HG02642 (cell line): ENCODE measurements at regions not wholly inside any gene's neighbourhood (a gene's known extent, or its start where the extent isn't known, plus 50 kb on each side); places are given as distances from the start of the nearest gene placed in this dataset.

Source experiments
- ATAC-seq: cut with Tn5 transposase; IDR thresholded peaks from one replicate; pipeline ENCODE4 v1.9.1; 2021; ENCODE audit warnings: mild to moderate bottlenecking; ENCODE audit not compliant: unreplicated experiment, poor library complexity

DNA sequence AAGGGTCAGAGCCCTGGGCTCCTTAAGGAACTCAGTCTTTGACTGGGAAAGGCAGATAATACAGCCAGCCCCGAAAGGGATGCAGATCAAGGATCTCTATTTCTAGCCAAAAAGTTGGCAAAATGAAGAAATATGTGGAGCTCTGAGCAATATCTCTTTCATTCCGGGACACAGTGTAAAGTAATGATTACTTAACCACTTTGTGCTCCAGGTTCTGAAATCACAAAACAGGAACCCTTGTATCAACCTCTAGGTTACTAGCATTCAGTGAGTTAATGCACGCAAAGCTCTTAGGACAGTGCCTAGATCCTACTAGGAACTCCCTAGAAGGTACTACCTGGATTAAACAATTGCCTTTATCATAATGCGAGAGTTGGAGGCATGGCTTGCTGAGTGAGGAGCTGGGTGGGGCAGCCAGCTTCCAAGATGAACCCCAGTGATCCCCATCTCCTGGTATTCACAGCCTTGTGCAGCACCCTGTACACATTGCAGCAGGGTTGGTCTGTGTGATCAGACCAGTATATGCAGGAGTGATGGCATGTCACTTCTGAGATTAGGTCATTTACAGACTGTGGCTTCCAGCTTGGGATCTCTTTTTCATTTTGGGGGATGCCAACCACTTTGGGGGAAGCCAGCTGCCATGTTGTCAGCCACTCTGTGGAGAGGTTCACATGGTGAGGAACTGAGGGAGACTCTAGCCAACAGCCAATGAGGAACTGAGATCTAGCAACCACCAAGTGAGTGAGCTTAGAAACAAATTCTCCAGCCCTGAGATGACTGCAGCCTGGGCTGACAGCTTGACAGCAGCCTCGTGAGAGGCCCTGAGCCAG lies 103.1 kb upstream of the SLC44A1 start:
- peak; percentile 82 for ATAC-seq

DNA sequence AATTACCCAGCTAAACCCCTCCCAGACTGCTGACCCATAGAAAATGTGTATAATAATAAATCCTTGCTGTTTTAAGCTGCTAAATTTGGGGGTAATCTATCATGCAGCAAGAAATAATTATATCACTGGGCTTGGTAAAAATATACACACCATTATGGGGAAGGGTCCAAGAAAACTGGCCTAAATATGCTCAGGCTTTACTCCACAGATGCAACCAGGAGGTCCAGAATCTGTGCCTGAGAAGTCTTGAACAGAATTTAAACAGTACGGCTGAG lies 102.5 kb upstream of the SLC44A1 start:
- no peak for ATAC-seq

DNA sequence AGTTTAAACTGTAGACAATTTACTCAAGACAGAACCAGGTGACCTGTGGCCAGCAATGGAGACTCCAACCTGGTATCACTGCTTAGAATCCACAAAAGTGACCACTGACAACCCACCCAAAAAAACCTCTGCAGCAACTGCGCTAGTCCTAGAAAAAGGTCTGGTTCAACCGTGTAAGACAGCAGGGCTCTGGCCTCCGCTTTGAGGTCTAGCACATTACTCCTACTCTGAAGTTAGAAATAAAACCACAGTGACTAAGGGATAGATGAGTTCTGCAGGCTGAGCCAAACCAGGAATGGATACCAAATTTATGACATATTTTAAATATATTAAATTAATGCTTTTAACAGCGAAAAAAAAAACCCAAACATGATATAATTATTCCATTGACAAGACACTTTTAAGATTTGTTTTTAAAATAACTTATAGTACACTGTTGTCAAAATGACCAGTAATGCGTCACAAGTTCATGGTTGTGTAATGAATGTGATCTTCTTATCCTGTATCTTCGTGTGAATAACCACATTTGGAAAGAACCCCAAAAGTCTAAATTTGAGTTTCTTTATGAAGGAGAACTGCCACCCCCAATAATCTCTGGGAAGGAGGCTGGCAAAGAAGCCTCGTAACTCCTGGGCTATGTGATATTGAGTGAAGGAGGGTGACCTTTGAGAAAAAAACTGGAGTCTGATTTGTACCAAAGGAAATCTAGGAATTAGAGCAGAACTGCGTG lies 101.9 kb upstream of the SLC44A1 start:
- ATAC-seq: no peak

DNA sequence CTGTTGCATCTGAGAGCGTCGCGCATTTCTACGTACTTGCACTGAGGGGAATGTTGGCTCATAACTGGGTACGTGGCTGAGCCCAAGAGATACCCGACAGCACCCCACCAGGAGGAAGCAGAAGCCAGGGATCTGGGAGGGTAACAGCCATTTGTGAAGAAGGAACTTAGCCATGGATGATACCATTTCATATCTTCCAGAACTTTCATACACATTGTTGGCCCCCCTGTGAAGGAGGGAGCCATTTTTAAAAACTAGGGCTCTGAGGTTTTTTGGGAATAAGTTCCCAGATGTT lies 101.4 kb upstream of the SLC44A1 start:
- ATAC-seq: no peak

DNA sequence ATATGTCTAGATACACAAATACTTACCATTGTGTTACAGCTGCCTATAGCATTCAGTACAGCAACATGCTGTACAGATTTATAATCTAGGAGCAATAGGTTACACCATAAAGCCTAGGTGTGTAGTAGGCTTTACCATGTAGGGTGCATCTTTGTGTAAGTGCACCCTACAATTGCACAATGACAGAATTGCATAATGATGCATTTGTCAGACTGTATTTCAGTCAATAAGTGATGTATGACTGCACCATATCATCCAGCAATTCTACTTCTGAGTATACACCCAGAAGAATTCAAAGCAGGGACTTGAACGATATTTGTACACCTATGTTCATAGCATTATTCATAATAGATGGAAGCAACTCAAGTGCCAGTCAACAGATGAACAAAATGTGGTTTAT lies 100.4 kb upstream of the SLC44A1 start:
- ATAC-seq: no peak

DNA sequence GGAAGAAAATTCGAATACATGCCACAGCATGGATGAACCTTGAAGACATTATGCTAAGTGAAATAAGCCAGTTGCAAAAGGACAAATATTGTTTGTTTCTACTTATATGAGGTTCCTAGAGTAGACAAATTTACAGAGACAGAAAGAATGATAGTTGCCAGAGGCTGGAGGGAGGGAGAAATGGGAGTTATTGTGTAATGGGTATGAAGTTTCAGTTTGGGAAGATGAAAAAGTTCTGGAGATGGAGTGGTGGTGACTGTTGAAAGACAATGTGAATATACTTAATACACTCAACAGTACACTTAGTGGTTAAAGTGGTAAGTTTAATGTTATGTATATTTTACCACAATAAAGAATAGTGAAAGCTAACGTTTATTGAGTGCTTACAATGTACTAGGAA lies 99.6 kb upstream of the SLC44A1 start:
- no peak for ATAC-seq

DNA sequence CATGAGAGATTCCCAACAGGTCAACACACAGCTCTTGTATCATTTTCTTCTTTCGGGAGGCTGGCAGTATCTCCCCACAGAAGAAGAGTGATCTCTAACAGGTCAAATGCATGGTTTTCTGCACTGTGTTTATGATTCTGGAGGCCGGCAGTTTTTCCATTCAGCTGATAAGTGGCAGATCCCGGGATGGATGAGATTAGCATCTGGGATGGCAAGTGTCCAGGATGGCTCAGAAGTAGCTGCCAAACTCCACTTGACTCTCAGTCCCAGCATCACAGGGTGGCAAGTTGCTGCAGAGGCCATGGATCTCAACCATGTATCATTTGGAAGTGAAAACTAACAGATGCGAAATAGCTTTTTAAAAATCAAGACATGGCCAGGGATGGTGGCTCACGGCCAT lies 97.8 kb upstream of the SLC44A1 start:
- no peak for ATAC-seq

DNA sequence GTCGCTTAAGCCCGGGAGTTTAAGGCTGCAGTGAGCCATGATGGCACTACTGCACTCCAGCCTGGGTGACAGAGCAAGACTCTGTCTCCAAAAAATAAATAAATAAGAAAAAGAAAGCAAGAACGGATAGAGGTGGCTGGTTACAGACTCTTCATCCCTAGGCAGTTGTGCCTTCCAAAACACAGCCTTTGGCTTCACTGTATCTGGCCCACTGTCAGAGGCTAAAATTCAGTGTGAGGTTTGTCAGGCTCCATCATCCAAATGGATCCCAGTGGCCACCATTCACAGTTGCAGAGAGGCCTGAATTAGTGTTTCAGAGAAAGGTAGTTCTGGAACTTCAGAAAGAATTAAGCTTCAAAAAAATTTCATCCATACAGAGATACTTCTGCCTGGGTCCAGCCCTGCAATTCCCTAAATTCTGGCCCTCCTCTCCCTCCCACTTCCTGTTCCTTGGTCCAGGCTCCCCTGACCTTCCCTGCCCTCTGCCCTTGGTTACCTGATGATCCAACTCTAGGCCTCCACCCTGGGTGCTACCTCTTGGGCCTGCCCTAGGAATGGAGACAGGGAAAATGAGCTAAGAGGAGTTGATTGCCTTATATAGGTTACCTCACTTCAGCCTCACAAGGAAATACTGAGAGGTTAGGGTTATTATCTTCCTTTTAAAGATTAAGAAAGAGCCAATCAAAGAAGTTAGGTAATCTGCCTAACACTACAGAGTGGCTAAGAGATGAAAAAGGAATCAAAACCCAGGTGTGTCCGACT lies 97.2 kb upstream of the SLC44A1 start:
- ATAC-seq: no peak

DNA sequence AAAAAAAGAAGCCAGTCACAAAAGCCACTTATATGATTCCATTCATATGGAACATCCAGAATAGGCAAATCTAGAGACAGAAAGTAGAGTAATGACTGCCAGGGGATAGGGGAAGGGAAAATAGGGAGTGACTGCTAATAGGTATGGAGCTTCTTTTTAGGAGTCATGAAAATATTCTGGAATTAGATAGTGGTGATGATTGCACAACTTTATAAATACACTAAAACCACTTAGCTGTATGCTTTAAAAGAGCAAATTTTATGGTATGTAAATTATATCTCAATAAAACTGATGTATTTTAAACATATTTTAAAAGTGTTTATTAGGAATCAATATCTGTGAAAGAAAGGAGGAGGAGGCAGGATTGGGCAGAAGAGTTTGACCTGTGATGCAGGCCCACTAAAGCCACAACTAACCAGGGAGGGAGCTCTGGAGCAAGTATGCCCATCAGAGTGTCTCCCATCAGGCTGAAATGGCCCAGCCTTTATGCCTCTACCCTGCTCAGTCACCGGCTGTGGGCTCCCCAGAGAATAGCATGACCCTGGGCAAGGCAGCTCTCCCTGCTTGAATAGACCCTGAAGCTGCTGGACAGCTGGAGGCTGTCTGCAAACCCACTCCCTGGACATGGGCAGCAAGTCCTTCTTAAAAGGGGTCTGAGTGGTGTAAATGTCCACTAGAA lies 96.0 kb upstream of the SLC44A1 start:
- ATAC-seq: no peak

DNA sequence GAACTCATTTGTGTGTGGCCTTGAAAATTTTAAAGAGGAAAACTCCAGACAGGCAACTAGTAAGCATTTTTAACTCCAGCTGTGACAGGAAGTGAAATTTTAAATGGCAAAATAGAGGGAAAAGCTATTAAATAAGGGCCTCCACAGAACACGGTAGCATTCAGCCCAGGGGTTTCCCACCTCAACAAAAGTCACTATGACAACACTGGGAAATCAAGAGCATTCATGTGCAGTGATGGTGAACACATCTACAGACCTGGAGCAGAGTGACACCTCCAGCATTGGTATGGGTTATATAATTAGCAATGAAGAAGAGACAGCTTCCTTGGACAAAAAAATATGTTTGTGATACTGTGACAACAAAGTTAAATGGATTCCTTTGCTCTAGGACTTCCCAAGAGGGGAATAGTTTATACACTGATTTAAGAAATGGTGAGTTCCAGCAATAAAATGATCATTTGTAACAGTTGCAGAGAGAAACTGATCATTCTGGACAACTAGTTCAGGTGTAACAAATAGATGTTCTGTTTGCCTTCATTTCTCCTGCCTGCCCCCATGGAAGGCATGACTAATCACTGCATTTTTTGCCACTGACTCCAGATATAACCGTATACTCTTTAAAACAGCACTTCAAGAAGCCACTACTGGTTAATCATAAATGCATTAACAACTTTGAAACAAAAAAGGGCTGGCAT lies 93.3 kb upstream of the SLC44A1 start:
- no peak for ATAC-seq

DNA sequence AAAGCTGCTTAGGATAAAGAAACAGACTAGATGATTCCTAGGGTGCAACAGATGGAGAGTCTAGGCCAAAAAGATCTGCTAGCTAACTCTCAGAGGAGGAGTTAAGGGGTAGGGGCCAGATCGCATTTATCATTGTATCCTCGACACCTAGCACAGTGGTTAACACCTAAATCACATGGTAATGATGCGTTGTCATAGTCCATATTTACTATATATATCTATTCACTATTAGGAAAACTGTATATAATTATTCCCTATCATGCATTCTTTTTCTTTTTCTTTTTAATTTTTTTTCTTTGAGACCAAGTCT lies 92.8 kb upstream of the SLC44A1 start:
- no peak for ATAC-seq

DNA sequence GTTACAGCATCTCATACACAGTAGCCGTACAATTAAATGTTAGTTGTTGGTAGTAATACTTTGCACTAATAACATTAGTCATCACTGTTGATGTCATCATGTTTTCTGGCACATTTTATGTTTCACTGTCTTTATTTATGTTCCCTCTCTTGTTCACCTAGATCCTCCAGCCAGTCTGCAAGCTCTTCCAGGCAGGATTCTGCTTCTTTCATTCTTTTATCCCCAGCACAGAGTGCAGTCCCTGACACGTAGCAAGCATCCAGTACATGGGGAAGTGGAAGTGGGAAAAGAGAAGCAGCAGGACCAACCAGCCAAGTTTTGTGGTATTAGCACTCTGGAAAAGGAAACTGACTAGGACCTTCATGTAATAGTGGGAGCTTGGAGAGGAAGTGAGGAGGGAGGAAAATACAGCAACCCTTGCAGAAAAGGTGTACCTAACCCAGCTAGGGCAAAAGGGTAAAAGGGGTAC lies 89.7 kb upstream of the SLC44A1 start:
- ATAC-seq: no peak

DNA sequence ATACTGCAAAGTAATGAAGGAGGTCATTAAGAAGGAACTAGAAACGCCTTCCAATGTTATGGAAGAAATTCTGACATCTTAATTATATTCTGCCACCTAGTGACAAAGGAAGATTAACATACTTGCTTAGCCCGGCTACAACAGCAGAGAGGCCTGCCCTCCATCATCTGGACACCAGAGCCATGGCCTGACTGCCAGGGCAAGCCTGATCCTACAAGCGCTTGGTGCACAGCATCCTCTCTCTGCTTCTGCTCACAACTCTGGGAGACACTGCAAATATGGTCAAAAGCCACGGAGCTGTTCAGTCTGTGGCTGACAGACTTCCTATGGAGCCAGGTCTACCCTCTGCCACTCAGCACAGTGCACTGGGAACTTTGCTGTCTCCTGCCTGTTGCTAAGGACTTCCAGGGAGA lies 87.3 kb upstream of the SLC44A1 start:
- peak; percentile 70 for ATAC-seq

DNA sequence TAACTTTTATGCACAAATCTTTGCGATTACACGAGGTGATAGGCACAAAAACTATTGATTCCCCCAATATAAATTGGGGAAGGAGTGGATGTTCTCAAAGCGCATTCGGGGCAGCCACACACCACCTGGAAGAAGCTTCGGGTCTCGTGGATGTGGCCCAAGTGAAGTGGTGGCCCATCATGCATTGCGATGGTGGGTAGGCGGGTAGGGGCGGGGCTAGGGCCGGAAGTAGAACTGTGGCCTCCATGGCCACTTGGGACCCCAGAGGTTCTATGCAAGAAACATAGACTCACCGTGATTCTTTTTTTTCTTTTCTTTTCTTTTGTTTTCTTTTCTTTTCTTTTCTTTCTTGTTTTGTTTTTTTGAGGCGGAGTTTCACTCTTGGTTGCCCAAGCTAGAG lies 86.4 kb upstream of the SLC44A1 start:
- ATAC-seq: no peak

DNA sequence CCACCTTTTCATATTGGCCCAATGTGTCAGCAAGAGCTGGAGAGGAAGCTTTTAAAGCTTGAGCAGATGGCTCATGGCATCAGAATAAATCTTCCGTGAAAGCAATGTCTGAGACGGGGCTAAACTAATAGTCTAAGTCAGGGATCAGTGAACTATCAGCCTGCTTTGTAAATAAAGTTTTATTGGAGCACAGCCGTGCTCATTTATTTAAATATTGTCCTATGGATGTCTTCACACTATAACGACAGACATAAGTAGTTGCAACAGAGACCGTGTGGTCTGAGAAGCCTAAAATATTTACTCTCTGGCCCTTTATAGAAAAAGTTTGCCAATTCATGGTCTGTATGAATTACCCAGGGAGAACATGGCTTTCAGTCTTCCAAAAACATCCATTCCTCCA lies 85.6 kb upstream of the SLC44A1 start:
- ATAC-seq: no peak

DNA sequence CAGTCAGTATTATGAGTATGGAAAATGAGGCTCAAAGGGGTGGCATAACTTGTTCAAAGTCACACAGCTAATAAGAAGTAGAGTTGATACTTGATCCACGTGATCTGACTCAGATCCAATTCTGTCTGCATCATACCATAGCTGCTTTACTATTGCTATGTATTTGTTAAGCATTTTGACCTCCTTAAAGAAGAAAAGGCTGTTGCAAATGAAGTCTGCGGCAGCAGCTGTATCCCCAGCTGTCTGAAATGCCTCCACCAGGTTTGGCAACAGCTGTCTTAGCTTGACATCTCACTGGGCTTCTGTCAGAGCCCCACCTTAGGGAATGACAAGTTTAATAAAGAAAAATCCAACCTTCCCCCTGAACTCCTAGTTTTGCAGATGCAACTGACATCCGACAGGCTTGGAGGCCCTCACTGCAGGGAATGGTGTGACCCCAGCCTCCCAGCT lies 75.6 kb upstream of the SLC44A1 start:
- no peak for ATAC-seq

DNA sequence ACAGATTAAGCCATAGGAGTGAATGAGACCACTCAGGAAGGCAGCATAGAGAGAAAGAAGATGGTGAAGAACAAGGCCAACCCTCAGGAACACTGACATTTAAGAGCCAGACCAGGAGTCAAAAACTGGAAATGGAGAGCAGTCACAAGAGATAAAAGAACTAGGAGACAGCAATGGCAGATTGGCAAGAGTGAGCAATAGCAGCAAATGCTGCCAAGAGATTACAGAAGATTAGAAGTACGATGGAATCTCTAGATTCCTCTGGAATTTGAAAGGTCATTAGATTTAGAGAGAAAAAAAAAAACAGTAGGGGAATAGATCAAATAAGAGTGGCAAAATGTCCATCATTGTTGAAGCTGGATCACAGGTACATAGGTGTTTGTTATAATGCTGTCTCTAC lies 73.4 kb upstream of the SLC44A1 start:
- no peak for ATAC-seq

DNA sequence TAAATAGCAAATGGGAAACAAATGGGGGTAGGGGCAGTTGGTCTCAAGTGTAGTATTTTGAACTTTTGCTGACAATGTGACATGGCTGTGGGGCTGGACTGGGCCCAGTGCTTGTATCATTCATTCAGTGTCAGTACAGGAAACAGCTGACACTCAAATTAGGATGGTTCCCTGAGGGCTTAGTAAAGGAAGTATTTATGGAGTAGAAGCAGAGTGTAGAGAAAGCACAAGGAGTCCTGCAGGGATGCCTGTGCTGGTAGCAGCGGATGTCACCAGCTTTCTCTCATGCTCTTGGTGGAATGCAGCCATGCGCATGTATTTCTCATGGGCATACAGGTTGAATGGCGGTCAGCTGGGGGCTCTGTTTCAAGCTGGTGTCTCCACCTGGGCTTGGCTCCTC lies 72.9 kb upstream of the SLC44A1 start:
- no peak for ATAC-seq

DNA sequence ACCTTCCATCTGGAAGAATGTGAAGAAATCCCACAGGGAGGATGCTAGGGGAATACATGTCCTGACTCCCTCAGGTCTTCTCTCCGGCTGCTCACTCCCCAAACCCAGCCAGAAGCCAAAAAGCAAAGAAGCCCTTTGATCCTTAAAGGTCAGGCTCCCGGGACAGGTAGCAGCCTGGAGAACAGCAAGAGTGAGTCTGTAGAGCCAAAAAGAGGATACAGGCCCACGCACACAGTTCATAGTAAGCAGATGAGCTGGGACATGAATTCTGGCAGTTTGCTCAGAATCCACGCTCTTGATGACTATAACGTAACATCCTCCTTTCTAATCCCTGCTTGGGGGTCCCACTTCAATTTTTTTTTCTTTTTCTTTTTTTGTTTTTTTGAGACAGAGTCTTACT lies 72.0 kb upstream of the SLC44A1 start:
- ATAC-seq: no peak

DNA sequence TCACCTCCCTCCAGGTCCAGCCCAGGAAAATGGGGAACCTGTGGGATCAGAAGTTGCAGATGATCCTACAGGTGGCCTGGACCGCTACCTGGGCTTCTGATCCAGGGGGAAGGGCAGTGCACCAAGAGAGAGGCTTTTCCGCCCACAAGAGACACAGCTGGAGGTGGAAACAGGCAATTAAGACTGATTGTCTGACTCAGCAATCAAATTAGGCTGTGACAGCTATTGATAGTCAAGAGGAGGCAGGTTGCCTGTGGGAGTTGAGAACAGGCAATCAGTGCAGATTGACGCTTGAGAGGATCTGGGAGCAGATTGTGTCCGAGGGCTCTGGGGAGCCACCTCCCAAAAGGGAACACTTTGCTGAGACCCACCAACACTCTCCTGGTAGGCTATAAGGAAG lies 71.1 kb upstream of the SLC44A1 start:
- ATAC-seq: no peak

DNA sequence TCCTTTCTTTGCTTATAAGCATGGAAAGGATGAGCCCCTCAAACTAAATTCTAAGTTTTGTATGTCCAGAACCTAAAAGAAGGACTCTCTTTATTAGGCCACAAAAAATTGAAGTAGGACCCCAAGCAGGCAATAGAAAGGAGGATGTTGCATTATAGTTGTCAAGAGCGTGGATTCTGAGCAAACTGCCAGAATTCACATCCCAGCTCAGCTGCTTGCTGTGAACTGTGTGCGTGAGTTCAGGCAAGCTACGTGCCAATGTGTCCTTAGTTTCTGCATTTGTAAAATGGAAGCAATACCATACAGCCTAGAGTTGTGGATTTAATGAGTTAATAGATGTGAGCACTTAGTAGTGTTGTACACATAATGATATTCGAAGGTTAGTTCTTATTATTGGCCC lies 70.6 kb upstream of the SLC44A1 start:
- ATAC-seq: no peak
